SK-N-SH treated with all-trans-retinoic acid at 6 μM for 48 hours (cell line): ENCODE measurements at regions not wholly inside any gene's neighbourhood (a gene's known extent, or its start where the extent isn't known, plus 50 kb on each side); places are given as distances from the start of the nearest gene placed in this dataset.
"Not testable (repeated sequence)": the region's sequence is repeated elsewhere in the genome, so short reads cannot be mapped to it uniquely, and the experiment has no call there.

Experiments used
- ATAC-seq: fragments of 200-7000 bp; cut with Tn5 transposase; 3 replicates; pipeline ENCODE4 v1.9.1; 2020; ENCODE audit warnings: mild to moderate bottlenecking, moderate library complexity
- ARNTL ChIP-seq: fragments of 450-650 bp; formaldehyde crosslinking; IDR thresholded peaks from 2 replicates; pipeline ENCODE4 v1.5.0; 2020; ENCODE audit warnings: low read depth, mild to moderate bottlenecking, moderate library complexity, borderline replicate concordance
- BACH2 ChIP-seq: fragments of 250-450 bp; sonication (Bioruptor Pico); IDR thresholded peaks from 2 replicates; pipeline ENCODE4 v1.9.0; 2021; ENCODE audit warnings: mild to moderate bottlenecking, borderline replicate concordance
- CREB5 ChIP-seq: fragments of 250-450 bp; sonication (Bioruptor Pico); IDR thresholded peaks from 2 replicates; pipeline ENCODE4 v1.5.1; 2020; ENCODE audit warnings: low read depth, mild to moderate bottlenecking, moderate library complexity
- CSDC2 ChIP-seq: fragments of 250-450 bp; sonication (Bioruptor Pico); IDR thresholded peaks from 2 replicates; pipeline ENCODE4 v1.5.0; 2020; ENCODE audit warnings: mild to moderate bottlenecking, moderate library complexity
- ESRRG ChIP-seq: fragments of 250-450 bp; sonication (Bioruptor Pico); IDR thresholded peaks from 2 replicates; pipeline ENCODE4 v1.6.1; 2021; ENCODE audit warnings: mild to moderate bottlenecking
- GLIS3 ChIP-seq: fragments of 250-450 bp; sonication (Bioruptor Pico); IDR thresholded peaks from 2 replicates; pipeline ENCODE4 v1.5.0; 2020; ENCODE audit warnings: mild to moderate bottlenecking, moderate library complexity
- ISL1 ChIP-seq: fragments of 250-450 bp; sonication (Bioruptor Pico); IDR thresholded peaks from 2 replicates; pipeline ENCODE4 v2.1.2; 2022; ENCODE audit warnings: mild to moderate bottlenecking, moderate library complexity
- OSR1 ChIP-seq: fragments of 250-450 bp; sonication (Bioruptor Pico); IDR thresholded peaks from 2 replicates; pipeline ENCODE4 v1.8.0; 2022; ENCODE audit warnings: moderate library complexity, mild to moderate bottlenecking, inconsistent platforms
- PATZ1 ChIP-seq: fragments of 250-450 bp; sonication (Bioruptor Pico); IDR thresholded peaks from 2 replicates; pipeline ENCODE4 v1.8.0; 2020; ENCODE audit warnings: mild to moderate bottlenecking, moderate library complexity, borderline replicate concordance
- POU6F1 ChIP-seq: fragments of 250-450 bp; sonication (Bioruptor Pico); IDR thresholded peaks from 2 replicates; pipeline ENCODE4 v1.8.0; 2021; ENCODE audit warnings: low read depth, mild to moderate bottlenecking, moderate library complexity, borderline replicate concordance
- PPARA ChIP-seq: fragments of 250-450 bp; sonication (Bioruptor Pico); IDR thresholded peaks from 2 replicates; pipeline ENCODE4 v1.5.0; 2020; ENCODE audit warnings: mild to moderate bottlenecking, borderline replicate concordance
- RARB ChIP-seq: fragments of 250-450 bp; sonication (Bioruptor Pico); IDR thresholded peaks from 2 replicates; pipeline ENCODE4 v1.8.0; 2021; ENCODE audit warnings: mild to moderate bottlenecking, moderate library complexity
- SNAI2 ChIP-seq: fragments of 250-450 bp; sonication (Bioruptor Pico); IDR thresholded peaks from 2 replicates; pipeline ENCODE4 v1.5.0; 2020; ENCODE audit warnings: mild to moderate bottlenecking, moderate library complexity
- TSHZ2 ChIP-seq: fragments of 250-450 bp; sonication (Bioruptor Pico); IDR thresholded peaks from 2 replicates; pipeline ENCODE4 v1.5.0; 2020; ENCODE audit warnings: mild to moderate bottlenecking, moderate library complexity
- ZC3H10 ChIP-seq: fragments of 250-450 bp; sonication (Bioruptor Pico); IDR thresholded peaks from 2 replicates; pipeline ENCODE4 v1.5.1; 2021; ENCODE audit warnings: mild to moderate bottlenecking, moderate library complexity
- ZFP30 ChIP-seq: fragments of 450-650 bp; formaldehyde crosslinking; IDR thresholded peaks from 2 replicates; pipeline ENCODE4 v1.5.0; 2022; ENCODE audit warnings: mild to moderate bottlenecking, moderate library complexity
- ZNF565 ChIP-seq: fragments of 450-650 bp; formaldehyde crosslinking; conservative IDR thresholded peaks from 2 replicates; pipeline ENCODE4 v1.5.0; 2020; ENCODE audit warnings: low read depth, mild to moderate bottlenecking, moderate library complexity
- ZNF70 ChIP-seq: fragments of 450-650 bp; formaldehyde crosslinking; IDR thresholded peaks from 2 replicates; pipeline ENCODE4 v1.5.0; 2020; ENCODE audit warnings: mild to moderate bottlenecking, moderate library complexity
- ZNF8 ChIP-seq: fragments of 450-650 bp; formaldehyde crosslinking; IDR thresholded peaks from 2 replicates; pipeline ENCODE4 v1.5.0; 2020; ENCODE audit warnings: mild to moderate bottlenecking, moderate library complexity

- TF ChIP-seq TSHZ2 (CRISPR knock-in tag) (no peak), ZNF70 (CRISPR knock-in tag) (no peak)
- TF ChIP-seq, all 23 proteins: peak for 0
Observed at GRCh38 chr16:21339941-21340340, 61.9 kb upstream of the CRYM start (continued).

- no peak for TF ChIP-seq ARNTL (CRISPR knock-in tag)
- no peak for ATAC-seq
Observed at GRCh38 chr16:21339269-21339641, 61.2 kb upstream of the CRYM start.

GRCh38 chr16:21338537-21339268 is 60.6 kb upstream of the CRYM start:
- ATAC-seq, result no peak
- TF ChIP-seq PATZ1 (CRISPR knock-in tag) (no peak), BACH2 (CRISPR knock-in tag) (no peak), CREB5 (no peak), ZNF565 (no peak), ZNF70 (CRISPR knock-in tag) (no peak), ARNTL (CRISPR knock-in tag) (no peak), SNAI2 (CRISPR knock-in tag) (no peak), OSR1 (CRISPR knock-in tag) (no peak), ESRRG (CRISPR knock-in tag) (no peak), ISL1 (CRISPR knock-in tag) (no peak), RARB (CRISPR knock-in tag) (no peak), ZC3H10 (CRISPR knock-in tag) (no peak), ZFP30 (CRISPR knock-in tag) (no peak), GLIS3 (no peak), ZNF8 (no peak), CSDC2 (no peak), PPARA (CRISPR knock-in tag) (no peak), POU6F1 (CRISPR knock-in tag) (no peak)

- no peak for TF ChIP-seq PPARA (CRISPR knock-in tag)
- no peak for ATAC-seq
Observed at GRCh38 chr16:21336231-21336630, 58.1 kb upstream of the CRYM start.

- ATAC-seq, result not testable (repeated sequence)
Observed at GRCh38 chr16:21334188-21335146, 56.4 kb upstream of the CRYM start.

GRCh38 chr16:21333683-21334082 is 55.6 kb upstream of the CRYM start:
- not testable (repeated sequence) for ATAC-seq
